ENCODE measurements at regions not wholly inside any gene's neighbourhood (a gene's known extent, or its start where the extent isn't known, plus 50 kb on each side); places are given as distances from the start of the nearest gene placed in this dataset.

DNA sequence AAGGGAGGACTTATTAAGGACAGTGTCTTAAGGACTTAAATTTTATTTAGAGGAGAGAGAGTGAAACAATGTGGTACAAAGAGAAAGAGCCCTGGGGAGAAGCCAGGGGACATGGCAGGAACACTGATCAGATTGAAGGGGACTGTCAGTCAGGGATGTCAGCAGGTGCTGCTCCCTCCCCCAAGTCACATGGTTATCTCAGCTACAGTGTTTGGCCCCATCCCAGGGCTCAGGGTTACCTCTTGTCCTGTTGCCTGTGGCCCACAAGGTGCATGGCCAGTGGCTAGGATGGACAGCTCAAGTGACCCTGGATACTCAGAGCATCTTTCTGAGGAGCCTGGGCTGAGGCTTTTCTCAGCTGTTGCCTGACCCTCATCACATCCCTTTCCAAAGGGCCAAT, 325.9 kb upstream of the PODXL start:
- TF ChIP-seq, protein P1, sequence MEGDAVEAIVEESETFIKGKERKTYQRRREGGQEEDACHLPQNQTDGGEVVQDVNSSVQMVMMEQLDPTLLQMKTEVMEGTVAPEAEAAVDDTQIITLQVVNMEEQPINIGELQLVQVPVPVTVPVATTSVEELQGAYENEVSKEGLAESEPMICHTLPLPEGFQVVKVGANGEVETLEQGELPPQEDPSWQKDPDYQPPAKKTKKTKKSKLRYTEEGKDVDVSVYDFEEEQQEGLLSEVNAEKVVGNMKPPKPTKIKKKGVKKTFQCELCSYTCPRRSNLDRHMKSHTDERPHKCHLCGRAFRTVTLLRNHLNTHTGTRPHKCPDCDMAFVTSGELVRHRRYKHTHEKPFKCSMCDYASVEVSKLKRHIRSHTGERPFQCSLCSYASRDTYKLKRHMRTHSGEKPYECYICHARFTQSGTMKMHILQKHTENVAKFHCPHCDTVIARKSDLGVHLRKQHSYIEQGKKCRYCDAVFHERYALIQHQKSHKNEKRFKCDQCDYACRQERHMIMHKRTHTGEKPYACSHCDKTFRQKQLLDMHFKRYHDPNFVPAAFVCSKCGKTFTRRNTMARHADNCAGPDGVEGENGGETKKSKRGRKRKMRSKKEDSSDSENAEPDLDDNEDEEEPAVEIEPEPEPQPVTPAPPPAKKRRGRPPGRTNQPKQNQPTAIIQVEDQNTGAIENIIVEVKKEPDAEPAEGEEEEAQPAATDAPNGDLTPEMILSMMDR (conservative IDR thresholded peaks at IDR 0.05 in 1 of 2, IDR thresholded peaks at IDR 0.05 in 1 of 2; ENCODE audit: extremely low read depth in 1 of 2, insufficient read depth in 1 of 2, low read depth in 1 of 2, low read length in 2 of 2): no peak
- no peak for TF ChIP-seq EZH2 (IDR thresholded peaks at IDR 0.05; ENCODE audit: borderline replicate concordance, low read length)
